ENCODE measurements at regions not wholly inside any gene's neighbourhood (a gene's known extent, or its start where the extent isn't known, plus 50 kb on each side); places are given as distances from the start of the nearest gene placed in this dataset.

DNA sequence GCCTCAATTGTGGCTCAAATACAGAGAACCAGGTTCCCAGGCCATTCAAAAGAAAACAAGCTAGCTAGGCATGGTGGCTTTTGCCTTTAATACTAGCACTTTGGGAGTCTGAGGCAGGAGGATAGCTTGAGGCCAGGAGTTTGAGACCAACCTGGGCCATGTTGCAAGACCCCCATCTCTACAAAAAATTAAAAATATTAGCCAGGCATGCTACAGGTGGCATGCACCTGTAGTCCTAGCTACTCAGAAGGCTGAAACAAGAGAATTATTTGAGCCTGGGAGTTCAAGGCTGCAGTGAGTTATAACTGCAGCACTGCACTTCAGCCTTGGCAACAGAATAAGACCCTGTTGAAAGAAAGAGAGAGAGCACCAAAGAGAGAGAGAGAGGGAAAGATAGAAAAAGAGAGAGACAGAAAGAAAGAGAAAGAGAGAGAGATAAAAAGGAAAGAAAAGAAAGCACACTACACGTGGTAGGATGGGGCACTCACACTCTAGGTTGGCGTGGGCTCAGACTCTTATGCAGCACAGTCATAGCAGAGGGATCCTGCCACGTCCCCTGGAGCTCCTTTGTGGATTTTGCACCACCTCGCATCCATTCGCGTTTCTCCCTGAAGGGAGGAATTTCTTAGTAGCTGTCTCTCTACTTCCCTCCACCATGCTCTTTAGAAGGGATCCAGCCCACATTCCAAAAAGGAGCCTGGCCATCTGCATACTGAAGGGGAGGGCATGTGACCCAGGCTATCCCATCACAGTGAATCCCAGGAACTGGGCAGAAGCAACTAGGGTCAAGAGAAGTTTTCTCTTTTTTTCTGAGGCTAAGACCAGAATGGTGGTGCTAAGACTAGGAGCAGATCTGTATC lies 789.9 kb downstream of the UQCRFS1 start:
- DNase-seq (ENCODE audit: low read depth in 1 of 2, low spot score in 1 of 2) = no peak
- H3K27me3 ChIP-seq (ENCODE audit: insufficient read depth, poor library complexity, severe bottlenecking) = no peaks in the 10 kb centered on the region
- TF ChIP-seq GABPA (IDR thresholded peaks at IDR 0.05; ENCODE audit: low read depth) (no peak), SPI1 (IDR thresholded peaks at IDR 0.05; ENCODE audit: borderline replicate concordance, low read depth) (no peak), CTCF (IDR thresholded peaks at IDR 0.05; ENCODE audit: insufficient read depth, low read length) (no peak), POLR2AphosphoS5 (IDR thresholded peaks at IDR 0.05; ENCODE audit: low read depth) (no peak), REST (IDR thresholded peaks at IDR 0.05; ENCODE audit: insufficient replicate concordance, low read depth) (no peak)
- H3K27ac ChIP-seq (replicated peaks) = no peak overlapping the region
- no peak overlapping the region for H3K4me3 ChIP-seq (replicated peaks; ENCODE audit: insufficient read depth, low read length)

- TF ChIP-seq CTCF (IDR thresholded peaks at IDR 0.05; ENCODE audit: insufficient read depth, low read length) (no peak), REST (IDR thresholded peaks at IDR 0.05; ENCODE audit: insufficient replicate concordance, low read depth) (no peak), GABPA (IDR thresholded peaks at IDR 0.05; ENCODE audit: low read depth) (no peak), POLR2AphosphoS5 (IDR thresholded peaks at IDR 0.05; ENCODE audit: low read depth) (no peak), SPI1 (IDR thresholded peaks at IDR 0.05; ENCODE audit: borderline replicate concordance, low read depth) (no peak)
- H3K27ac ChIP-seq (replicated peaks) = no peak overlapping the region
- H3K27me3 ChIP-seq (ENCODE audit: insufficient read depth, poor library complexity, severe bottlenecking) = no peaks in the 10 kb centered on the region
- H3K4me3 ChIP-seq (replicated peaks; ENCODE audit: insufficient read depth, low read length) = no peak overlapping the region
- no peak for DNase-seq (ENCODE audit: low read depth in 1 of 2, low spot score in 1 of 2)
Measured at GRCh38 chr19:28422046-28422445, 790.9 kb downstream of the UQCRFS1 start.

- no peak for DNase-seq (ENCODE audit: low read depth in 1 of 2, low spot score in 1 of 2)
- TF ChIP-seq SPI1 (IDR thresholded peaks at IDR 0.05; ENCODE audit: borderline replicate concordance, low read depth) = no peak
- no peak for TF ChIP-seq GABPA (IDR thresholded peaks at IDR 0.05; ENCODE audit: low read depth)
- no peak for TF ChIP-seq CTCF (IDR thresholded peaks at IDR 0.05; ENCODE audit: insufficient read depth, low read length)
- TF ChIP-seq POLR2AphosphoS5 (IDR thresholded peaks at IDR 0.05; ENCODE audit: low read depth) = no peak
- no peak for TF ChIP-seq REST (IDR thresholded peaks at IDR 0.05; ENCODE audit: insufficient replicate concordance, low read depth)
- H3K4me3 ChIP-seq (replicated peaks; ENCODE audit: insufficient read depth, low read length) = no peak overlapping the region
- H3K27ac ChIP-seq (replicated peaks) = no peak overlapping the region
- H3K27me3 ChIP-seq (ENCODE audit: insufficient read depth, poor library complexity, severe bottlenecking) = no peaks in the 10 kb centered on the region
Measured at GRCh38 chr19:28420811-28421550, 792.0 kb downstream of the UQCRFS1 start.
